H1 (cell line): ENCODE measurements at regions not wholly inside any gene's neighbourhood (a gene's known extent, or its start where the extent isn't known, plus 50 kb on each side); places are given as distances from the start of the nearest gene placed in this dataset.

Experiments
- CTCF ChIA-PET: fragments of 300-600 bp; sonication (Branson Sonifier 250); formaldehyde crosslinking; loops from one replicate; lab custom pipeline; 2021; ENCODE audit not compliant: partially characterized antibody; lab: Charles Lee
- POLR2A ChIA-PET: fragments of 300-600 bp; sonication (Branson Sonifier 250); formaldehyde crosslinking; loops from one replicate; lab custom pipeline; 2021; ENCODE audit warnings: inconsistent platforms; ENCODE audit not compliant: partially characterized antibody; lab: Charles Lee
- DNase-seq, 2 experiments: peaks; one replicate each; pipeline versions ENCODE4 v3.0.0 to v3.0.0-alpha.2; 2010 to 2022; ENCODE audit warnings: low spot score in 2 of 2, low read depth in 1 of 2, mixed read lengths in 1 of 2
- FAIRE-seq: peaks from 2 replicates; lab custom pipeline; 2011; peaks lifted over from hg19 to GRCh38; lab: Jason Lieb, UNC
- H2AFZ ChIP-seq: 2 replicates; pipeline ENCODE4 v1.8.1; 2012; ENCODE audit warnings: low read length, inconsistent platforms
- H2AK5ac ChIP-seq: 2 replicates; pipeline ENCODE4 v1.6.1; 2013; ENCODE audit warnings: low read depth, low read length
- H2BK120ac ChIP-seq: replicated peaks from 2 replicates; pipeline ENCODE3; 2013; ENCODE audit warnings: low read depth, low read length, inconsistent platforms
- H2BK12ac ChIP-seq: 2 replicates; pipeline ENCODE4 v1.6.1; 2013; ENCODE audit warnings: low read depth, low read length
- H2BK15ac ChIP-seq: 2 replicates; pipeline ENCODE4 v1.6.1; 2013; ENCODE audit warnings: low read length
- H2BK20ac ChIP-seq: 2 replicates; pipeline ENCODE4 v1.6.1; 2013; ENCODE audit warnings: low read length
- H2BK5ac ChIP-seq: 2 replicates; pipeline ENCODE4 v1.6.1; 2013; ENCODE audit warnings: low read depth, low read length
- H3K14ac ChIP-seq: 2 replicates; pipeline ENCODE4 v1.6.1; 2013; ENCODE audit warnings: inconsistent platforms; ENCODE audit not compliant: insufficient read length
- H3K18ac ChIP-seq: 2 replicates; pipeline ENCODE4 v1.6.1; 2013; ENCODE audit warnings: low read length; ENCODE audit errors: extremely low read depth
- H3K23ac ChIP-seq: 2 replicates; pipeline ENCODE4 v1.6.1; 2013; ENCODE audit warnings: inconsistent platforms; ENCODE audit not compliant: insufficient read length
- H3K23me2 ChIP-seq: 2 replicates; pipeline ENCODE4 v1.6.1; 2013; ENCODE audit warnings: low read depth, low read length
- H3K27ac ChIP-seq: 2 replicates; pipeline ENCODE4 v1.6.1; 2011; ENCODE audit warnings: low read depth, low read length, inconsistent platforms
- H3K27me3 ChIP-seq, 4 experiments: replicated peaks in 1 of 4; 1 replicate in 1 of 4; 2 replicates in 3 of 4; pipeline versions ENCODE4 v1.6.1 to v1.8.1; 2011 to 2013; ENCODE audit warnings: low read length in 3 of 4, mild to moderate bottlenecking in 3 of 4, inconsistent platforms in 2 of 4, mixed read lengths in 2 of 4, moderate library complexity in 1 of 4; ENCODE audit not compliant: control insufficient read depth in 3 of 4, insufficient read depth in 3 of 4; ENCODE audit errors: extremely low read depth in 1 of 4
- H3K36me3 ChIP-seq, 4 experiments: 2 replicates each; pipeline versions ENCODE4 v1.6.1 to v1.8.1; 2011 to 2013; ENCODE audit warnings: mild to moderate bottlenecking in 4 of 4, low read length in 3 of 4, moderate library complexity in 2 of 4, control low read depth in 1 of 4, inconsistent platforms in 1 of 4; ENCODE audit not compliant: insufficient read depth in 4 of 4, control insufficient read depth in 2 of 4
- H3K4ac ChIP-seq: replicated peaks from 2 replicates; pipeline ENCODE3; 2013; ENCODE audit warnings: low read length, low read depth, mixed read lengths, inconsistent platforms; ENCODE audit not compliant: insufficient read length
- H3K4me1 ChIP-seq, 4 experiments: replicated peaks in 1 of 4; 1 replicate in 1 of 4; 2 replicates in 3 of 4; pipeline versions ENCODE4 v1.6.1 to v1.8.1; 2011 to 2013; ENCODE audit warnings: low read length in 3 of 4, inconsistent platforms in 2 of 4, mixed read lengths in 1 of 4; ENCODE audit not compliant: insufficient read depth in 4 of 4, control insufficient read depth in 3 of 4
- H3K4me2 ChIP-seq, 2 experiments: 2 replicates each; pipeline versions ENCODE4 v1.6.1 to v1.8.1; 2011 to 2013; ENCODE audit warnings: low read depth in 2 of 2, low read length in 2 of 2, control low read depth in 1 of 2, inconsistent platforms in 1 of 2, mild to moderate bottlenecking in 1 of 2; ENCODE audit not compliant: insufficient read depth in 1 of 2
- H3K4me3 ChIP-seq, 4 experiments: fragments of 200-600, 300-600 bp in 1 of 4; sonication (generic), shearing (Covaris generic), sonication (Bioruptor Twin) in 1 of 4; 2 replicates each; pipeline versions ENCODE4 v1.5.1 to v1.8.1; 2011 to 2016; ENCODE audit warnings: low read length in 4 of 4, low read depth in 3 of 4, control low read depth in 2 of 4, inconsistent platforms in 2 of 4, mild to moderate bottlenecking in 2 of 4, mixed read lengths in 1 of 4, moderate library complexity in 1 of 4; ENCODE audit not compliant: insufficient read depth in 2 of 4; ENCODE audit errors: extremely low read depth in 1 of 4
- H3K56ac ChIP-seq: replicated peaks from 2 replicates; pipeline ENCODE3; 2013; ENCODE audit warnings: low read depth, mild to moderate bottlenecking, mixed read lengths, low read length, inconsistent platforms; ENCODE audit not compliant: insufficient read length
- H3K79me1 ChIP-seq: 2 replicates; pipeline ENCODE4 v1.6.1; 2013; ENCODE audit warnings: low read depth, low read length, control low read depth
- H3K79me2 ChIP-seq, 2 experiments: 2 replicates each; pipeline versions ENCODE4 v1.6.1 to v1.8.1; 2012 to 2013; ENCODE audit warnings: low read length in 2 of 2, mild to moderate bottlenecking in 2 of 2, inconsistent platforms in 1 of 2; ENCODE audit not compliant: insufficient read depth in 2 of 2, control insufficient read depth in 1 of 2
- H3K9ac ChIP-seq, 4 experiments: replicated peaks in 1 of 4; 1 replicate in 1 of 4; 2 replicates in 3 of 4; pipeline versions ENCODE4 v1.6.1 to v1.8.1; 2011 to 2013; ENCODE audit warnings: low read depth in 3 of 4, low read length in 3 of 4, control low read depth in 2 of 4, mild to moderate bottlenecking in 2 of 4, moderate library complexity in 2 of 4, inconsistent platforms in 1 of 4; ENCODE audit errors: extremely low read depth in 1 of 4
- H3K9me3 ChIP-seq, 2 experiments: 2 replicates each; pipeline versions ENCODE4 v1.6.1 to v1.8.1; 2012 to 2013; ENCODE audit warnings: mild to moderate bottlenecking in 2 of 2, moderate library complexity in 2 of 2, control low read depth in 1 of 2, inconsistent platforms in 1 of 2, low read depth in 1 of 2, low read length in 1 of 2, mixed read lengths in 1 of 2; ENCODE audit not compliant: insufficient read depth in 2 of 2
- H4K20me1 ChIP-seq, 2 experiments: replicated peaks in 1 of 2; 2 replicates each; pipeline versions ENCODE3 to v1.8.1; 2011 to 2013; ENCODE audit warnings: inconsistent platforms in 2 of 2, low read length in 2 of 2, mild to moderate bottlenecking in 1 of 2; ENCODE audit not compliant: insufficient read depth in 2 of 2, control insufficient read depth in 1 of 2
- H4K5ac ChIP-seq: 2 replicates; pipeline ENCODE4 v1.6.1; 2013; ENCODE audit warnings: low read length, low read depth, mixed read lengths, inconsistent platforms; ENCODE audit not compliant: insufficient read length
- H4K8ac ChIP-seq: 2 replicates; pipeline ENCODE4 v1.8.0; 2013; ENCODE audit warnings: mild to moderate bottlenecking, moderate library complexity, low read length, inconsistent platforms; ENCODE audit not compliant: insufficient read depth; ENCODE audit errors: extremely low read depth
- H4K91ac ChIP-seq: replicated peaks from 2 replicates; pipeline ENCODE3; 2013; ENCODE audit warnings: low read length, mixed read lengths, inconsistent platforms; ENCODE audit not compliant: insufficient read length
- KDM1A ChIP-seq: fragments of 200-600, 300-600 bp; sonication (generic); IDR thresholded peaks from 2 replicates; pipeline ENCODE4 v1.7.1; 2016; ENCODE audit warnings: mild to moderate bottlenecking, low read length, borderline replicate concordance

GRCh38 chr6:48626421-48626820, 515.4 kb upstream of the PTCHD4 start:
- Histone ChIP-seq H2BK120ac (no peak overlapping the region), H3K79me2 (no peaks in the 10 kb centered on the region), H2BK20ac (no peak overlapping the region), H3K4me3 (no peak overlapping the region), H2BK15ac (no peak overlapping the region), H4K20me1 (no peaks in the 10 kb centered on the region), H3K4me1 (peaks cover 0 to 4% (median under 1%) of the 10 kb centered on the region in 4 experiments; a peak in 1 of 7 replicates), H3K27me3 (no peaks in the 10 kb centered on the region), H3K36me3 (no peaks in the 10 kb centered on the region), H2AFZ (no peak overlapping the region), H3K18ac (no peak overlapping the region), H3K9me3 (no peaks in the 10 kb centered on the region), H3K14ac (no peak overlapping the region), H3K4me2 (no peak overlapping the region), H3K79me1 (no peaks in the 10 kb centered on the region), H3K27ac (no peak overlapping the region), H4K5ac (no peak overlapping the region), H3K23me2 (no peaks in the 10 kb centered on the region), H4K8ac (no peak overlapping the region), H3K4ac (no peak overlapping the region), H2BK5ac (no peak overlapping the region), H2AK5ac (no peak overlapping the region), H3K56ac (no peak overlapping the region), H4K91ac (no peak overlapping the region), H2BK12ac (no peak overlapping the region), H3K23ac (no peak overlapping the region), H3K9ac (no peak overlapping the region)
- DNase-seq (no peak), FAIRE-seq (no peak)
- ChIA-PET POLR2A (no interaction called here), CTCF (no interaction called here)
- no peak for TF ChIP-seq KDM1A
